HL-60 (cell line): ENCODE measurements at regions not wholly inside any gene's neighbourhood (a gene's known extent, or its start where the extent isn't known, plus 50 kb on each side); places are given as distances from the start of the nearest gene placed in this dataset.

Experiments
- DNase-seq, 2 experiments: peaks; one replicate each; pipeline ENCODE4 v3.0.0-alpha.2; 2010 to 2020; ENCODE audit warnings: low read depth in 1 of 2, low spot score in 1 of 2
- H3K27ac ChIP-seq: fragments of 250-450 bp; sonication (Bioruptor Pico); replicated peaks from 2 replicates; pipeline ENCODE4 v1.5.1; 2020; ENCODE audit warnings: mild to moderate bottlenecking, moderate library complexity
- H3K27me3 ChIP-seq: fragments of 250-450 bp; sonication (Bioruptor Pico); 2 replicates; pipeline ENCODE4 v1.5.1; 2021; ENCODE audit warnings: mild to moderate bottlenecking, moderate library complexity; ENCODE audit not compliant: insufficient read depth, poor library complexity, severe bottlenecking
- H3K4me3 ChIP-seq: replicated peaks from 2 replicates; pipeline ENCODE4 v1.5.1; 2011; ENCODE audit warnings: mild to moderate bottlenecking, control low read depth, low read length; ENCODE audit not compliant: insufficient read depth
- CTCF ChIP-seq: IDR thresholded peaks from one replicate; pipeline ENCODE4 v1.5.1; 2011; ENCODE audit warnings: low read length, control low read depth, inconsistent platforms; ENCODE audit not compliant: insufficient read depth
- GABPA ChIP-seq: IDR thresholded peaks from 2 replicates; pipeline ENCODE4 v1.6.1; 2012; ENCODE audit warnings: low read depth
- POLR2AphosphoS5 ChIP-seq: IDR thresholded peaks from 2 replicates; pipeline ENCODE4 v1.6.1; 2012; ENCODE audit warnings: low read depth
- REST ChIP-seq: IDR thresholded peaks from 2 replicates; pipeline ENCODE4 v1.6.1; 2012; ENCODE audit warnings: low read depth; ENCODE audit not compliant: insufficient replicate concordance
- SPI1 ChIP-seq: IDR thresholded peaks from 2 replicates; pipeline ENCODE4 v1.6.1; 2012; ENCODE audit warnings: low read depth, mild to moderate bottlenecking, borderline replicate concordance

DNA sequence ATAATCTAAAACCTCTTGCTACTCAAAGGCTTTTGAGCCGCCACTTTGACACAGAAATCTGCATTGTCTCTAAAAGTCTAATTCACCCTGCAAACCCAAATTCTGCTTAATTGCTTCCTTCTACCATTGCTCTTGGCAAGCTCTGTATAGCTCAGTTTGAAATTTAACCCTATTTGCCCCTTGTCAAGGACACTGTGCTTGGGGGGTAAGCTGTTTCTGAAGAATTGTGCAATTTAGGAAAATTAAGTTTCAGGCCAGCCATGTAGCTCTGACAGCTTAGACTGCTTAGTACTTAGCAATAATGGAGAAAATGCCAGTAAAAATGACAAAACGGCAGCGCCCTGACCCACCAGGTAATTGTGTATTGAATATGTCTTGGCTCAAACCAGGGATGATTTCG, 282.2 kb downstream of the OLFM4 start:
- no peak for DNase-seq
- Histone ChIP-seq H3K4me3 (no peak overlapping the region), H3K27me3 (no peaks in the 10 kb centered on the region), H3K27ac (no peak overlapping the region)
- TF ChIP-seq GABPA (no peak), CTCF (no peak), POLR2AphosphoS5 (no peak), REST (no peak), SPI1 (no peak)

DNA sequence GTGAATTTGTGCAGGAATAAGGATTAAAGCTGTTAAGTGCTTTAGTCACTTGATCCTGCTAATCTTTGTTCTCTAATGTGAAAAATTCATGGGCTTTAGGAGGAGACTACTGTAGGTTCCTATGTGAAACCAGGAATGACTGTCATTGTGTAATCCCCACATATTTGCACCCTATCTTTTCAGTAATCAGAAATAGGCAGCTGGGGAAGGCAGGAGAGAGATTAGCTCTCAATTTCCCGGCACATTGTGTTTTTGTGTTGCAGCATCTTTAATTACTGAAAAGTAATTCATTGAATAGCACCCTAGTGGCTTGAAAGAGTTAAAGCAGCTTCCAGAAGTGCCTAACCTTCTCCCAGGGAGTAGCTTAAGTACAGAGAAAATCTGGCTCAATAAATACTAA, 282.9 kb downstream of the OLFM4 start:
- Histone ChIP-seq H3K4me3 (no peak overlapping the region), H3K27ac (no peak overlapping the region), H3K27me3 (no peaks in the 10 kb centered on the region)
- no peak for TF ChIP-seq POLR2AphosphoS5
- TF ChIP-seq SPI1: no peak
- no peak for TF ChIP-seq REST
- TF ChIP-seq CTCF: no peak
- no peak for TF ChIP-seq GABPA
- DNase-seq: no peak

GRCh38 chr13:53321296-53321801, 292.7 kb downstream of the OLFM4 start:
- TF ChIP-seq POLR2AphosphoS5: no peak
- no peak for TF ChIP-seq REST
- TF ChIP-seq GABPA: no peak
- no peak for TF ChIP-seq CTCF
- TF ChIP-seq SPI1: no peak
- H3K4me3 ChIP-seq: no peak overlapping the region

More at GRCh38 chr13:53321296-53321801, 292.7 kb downstream of the OLFM4 start:
- no peak overlapping the region for H3K27ac ChIP-seq
- H3K27me3 ChIP-seq: no peaks in the 10 kb centered on the region
- no peak for DNase-seq
